Choroid plexus epithelial cell (primary cell): ENCODE measurements at regions not wholly inside any gene's neighbourhood (a gene's known extent, or its start where the extent isn't known, plus 50 kb on each side); places are given as distances from the start of the nearest gene placed in this dataset.

Source experiments
- DNase-seq: peaks from one replicate; pipeline ENCODE4 v3.0.0-alpha.2; 2010; ENCODE audit warnings: low read depth
- H3K4me3 ChIP-seq: 2 replicates; pipeline ENCODE4 v1.5.1; 2011; ENCODE audit warnings: low read depth, mild to moderate bottlenecking, control low read depth, low read length, moderate library complexity
- TF ChIP-seq, protein P1 (sequence below): conservative IDR thresholded peaks from 2 replicates; pipeline ENCODE4 v1.5.1; 2011; ENCODE audit warnings: low read depth, mild to moderate bottlenecking, control low read depth, inconsistent platforms, low read length, moderate library complexity

GRCh38 chr2:217433522-217433921, 569.3 kb downstream of the TNS1 start:
- H3K4me3 ChIP-seq, result no peak overlapping the region
- TF ChIP-seq, protein P1, sequence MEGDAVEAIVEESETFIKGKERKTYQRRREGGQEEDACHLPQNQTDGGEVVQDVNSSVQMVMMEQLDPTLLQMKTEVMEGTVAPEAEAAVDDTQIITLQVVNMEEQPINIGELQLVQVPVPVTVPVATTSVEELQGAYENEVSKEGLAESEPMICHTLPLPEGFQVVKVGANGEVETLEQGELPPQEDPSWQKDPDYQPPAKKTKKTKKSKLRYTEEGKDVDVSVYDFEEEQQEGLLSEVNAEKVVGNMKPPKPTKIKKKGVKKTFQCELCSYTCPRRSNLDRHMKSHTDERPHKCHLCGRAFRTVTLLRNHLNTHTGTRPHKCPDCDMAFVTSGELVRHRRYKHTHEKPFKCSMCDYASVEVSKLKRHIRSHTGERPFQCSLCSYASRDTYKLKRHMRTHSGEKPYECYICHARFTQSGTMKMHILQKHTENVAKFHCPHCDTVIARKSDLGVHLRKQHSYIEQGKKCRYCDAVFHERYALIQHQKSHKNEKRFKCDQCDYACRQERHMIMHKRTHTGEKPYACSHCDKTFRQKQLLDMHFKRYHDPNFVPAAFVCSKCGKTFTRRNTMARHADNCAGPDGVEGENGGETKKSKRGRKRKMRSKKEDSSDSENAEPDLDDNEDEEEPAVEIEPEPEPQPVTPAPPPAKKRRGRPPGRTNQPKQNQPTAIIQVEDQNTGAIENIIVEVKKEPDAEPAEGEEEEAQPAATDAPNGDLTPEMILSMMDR, result no peak
- peak; percentile 50 for DNase-seq

DNA sequence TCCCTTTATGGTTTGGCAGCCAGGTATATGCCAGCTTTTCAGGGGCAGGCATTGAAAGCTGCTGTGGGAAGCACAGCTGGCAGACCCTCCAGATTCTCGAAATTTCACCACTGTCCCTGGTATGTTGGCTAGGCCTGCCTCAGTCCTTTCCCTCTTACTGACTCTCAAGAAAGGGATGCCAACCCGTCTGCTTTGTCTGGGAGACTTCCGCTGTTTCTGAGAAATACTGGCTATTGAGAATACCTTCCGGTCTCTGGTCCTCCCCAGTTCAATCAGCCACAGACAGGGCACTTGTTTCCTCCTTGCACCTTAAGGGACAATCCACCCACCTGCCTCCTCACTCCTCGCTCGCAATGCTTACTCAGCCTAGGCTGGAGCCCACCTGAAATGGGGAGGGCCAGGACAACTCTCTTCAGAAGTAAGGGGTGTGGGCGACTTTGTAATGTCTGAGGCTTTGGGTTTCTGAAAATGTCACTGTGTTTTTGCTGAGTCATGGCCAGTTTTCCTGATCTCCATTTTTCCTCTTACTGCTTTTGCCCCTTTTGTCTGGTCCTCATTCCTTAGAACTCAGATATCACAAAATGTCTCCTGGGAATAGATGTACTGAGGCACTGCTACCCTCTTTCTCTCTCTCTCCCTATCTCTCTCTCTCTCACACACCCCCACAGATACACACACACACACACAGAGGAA, 571.1 kb downstream of the TNS1 start:
- DNase-seq, result no peak

GRCh38 chr2:217430916-217431576, 571.2 kb upstream of the TNP1 start:
- DNase-seq, result peak; percentile 95
- TF ChIP-seq, protein P1, result no peak
- no peak overlapping the region for H3K4me3 ChIP-seq

More for the DNA sequence above, 571.1 kb downstream of the TNS1 start:
- no peak overlapping the region for H3K4me3 ChIP-seq
- TF ChIP-seq, protein P1, result no peak

DNA sequence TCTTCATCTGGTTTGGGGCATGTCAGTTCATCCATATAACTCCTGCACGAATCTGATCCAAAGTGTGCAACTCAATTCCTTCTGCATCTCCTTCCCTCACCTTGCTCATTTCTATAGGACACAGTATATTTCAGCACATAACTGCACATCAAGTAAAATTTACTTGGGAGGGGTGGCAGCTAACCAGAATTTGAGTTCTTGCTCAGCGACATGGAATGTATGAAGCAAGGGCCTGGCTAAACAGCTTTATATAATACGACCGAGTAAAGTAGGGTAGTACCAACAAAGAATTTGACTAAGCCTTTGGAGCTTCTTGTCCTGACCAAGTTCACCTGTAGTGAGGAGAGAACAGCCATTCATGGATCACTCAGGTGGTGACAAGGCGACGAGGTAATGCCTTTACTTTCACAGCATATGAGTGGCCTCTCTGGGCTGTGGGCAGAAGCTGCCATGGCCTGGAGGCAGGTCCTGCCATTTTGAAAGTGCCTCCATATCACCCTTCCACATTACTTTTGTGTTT, 570.2 kb upstream of the TNP1 start:
- H3K4me3 ChIP-seq, result no peak overlapping the region
- peak; percentile 37 for DNase-seq
- TF ChIP-seq, protein P1, result no peak

- TF ChIP-seq, protein P1, result no peak
- no peak overlapping the region for H3K4me3 ChIP-seq
- no peak for DNase-seq
Observed at GRCh38 chr2:217421834-217422233, 562.0 kb upstream of the TNP1 start.

- TF ChIP-seq, protein P1, result no peak
- DNase-seq, result no peak
- no peak overlapping the region for H3K4me3 ChIP-seq
Observed at GRCh38 chr2:217420854-217421253, 561.0 kb upstream of the TNP1 start.
